HEK293 (cell line): ENCODE measurements at regions not wholly inside any gene's neighbourhood (a gene's known extent, or its start where the extent isn't known, plus 50 kb on each side); places are given as distances from the start of the nearest gene placed in this dataset.

Experiments used
- CTCF ChIA-PET: fragments of 350-600 bp; formaldehyde crosslinking; extraction: SDS; loops from one replicate; lab custom pipeline; 2021; ENCODE audit warnings: antibody characterized with exemption; lab: Yijun Ruan, JAX
- POLR2A ChIA-PET: fragments of 300-600 bp; formaldehyde crosslinking; extraction: SDS; loops from one replicate; lab custom pipeline; 2020; ENCODE audit warnings: antibody characterized with exemption, inconsistent platforms; lab: Yijun Ruan, JAX
- H3K27ac ChIP-seq: fragments of 200-500 bp; sonication (Bioruptor generic); 2 replicates; pipeline ENCODE4 v1.5.1; 2014; ENCODE audit warnings: low read depth, low read length, control low read depth, inconsistent platforms; ENCODE audit errors: extremely low read depth
- H3K36me3 ChIP-seq, 2 experiments: fragments of 200-500 bp in 1 of 2; sonication (Bioruptor generic) in 1 of 2; 1 replicate in 1 of 2; 2 replicates in 1 of 2; pipeline ENCODE4 v1.5.1; 2014 to 2017; ENCODE audit warnings: inconsistent platforms in 2 of 2, low read length in 2 of 2; ENCODE audit not compliant: control insufficient read depth in 2 of 2, insufficient read depth in 1 of 2
- H3K4me1 ChIP-seq: fragments of 200-500 bp; sonication (Bioruptor generic); 2 replicates; pipeline ENCODE4 v1.5.1; 2014; ENCODE audit warnings: mild to moderate bottlenecking, low read length, inconsistent platforms; ENCODE audit not compliant: control insufficient read depth, insufficient read depth
- H3K4me3 ChIP-seq: 2 replicates; pipeline ENCODE4 v1.5.1; 2011; ENCODE audit warnings: low read depth, mild to moderate bottlenecking, control low read depth, low read length, moderate library complexity
- H3K9me3 ChIP-seq: fragments of 200-500 bp; sonication (Bioruptor generic); 2 replicates; pipeline ENCODE4 v1.5.1; 2014; ENCODE audit warnings: low read depth, low read length, inconsistent platforms; ENCODE audit not compliant: control insufficient read depth, insufficient read depth
- FEZF1 ChIP-seq: fragments of 450-650 bp; formaldehyde crosslinking; IDR thresholded peaks from 2 replicates; pipeline ENCODE4 v1.5.1; 2016; ENCODE audit warnings: missing biosample characterization, missing genetic modification characterization
- KLF7 ChIP-seq: fragments of 450-650 bp; formaldehyde crosslinking; IDR thresholded peaks from 2 replicates; pipeline ENCODE4 v1.5.1; 2016; ENCODE audit warnings: missing biosample characterization, missing genetic modification characterization, borderline replicate concordance
- RBAK ChIP-seq: fragments of 450-650 bp; formaldehyde crosslinking; IDR thresholded peaks from 2 replicates; pipeline ENCODE4 v1.5.1; 2016; ENCODE audit warnings: missing biosample characterization, missing genetic modification characterization
- SCRT1 ChIP-seq: fragments of 450-650 bp; formaldehyde crosslinking; IDR thresholded peaks from 2 replicates; pipeline ENCODE4 v1.5.1; 2016; ENCODE audit warnings: missing biosample characterization, missing genetic modification characterization, borderline replicate concordance
- SP7 ChIP-seq: fragments of 450-650 bp; formaldehyde crosslinking; IDR thresholded peaks from 2 replicates; pipeline ENCODE4 v1.5.1; 2016; ENCODE audit warnings: missing biosample characterization, missing genetic modification characterization
- ZFP69B ChIP-seq: fragments of 450-650 bp; formaldehyde crosslinking; IDR thresholded peaks from 2 replicates; pipeline ENCODE4 v1.5.1; 2016; ENCODE audit warnings: missing biosample characterization, missing genetic modification characterization
- ZNF112 ChIP-seq: fragments of 450-650 bp; formaldehyde crosslinking; IDR thresholded peaks from 2 replicates; pipeline ENCODE4 v1.5.0; 2017; ENCODE audit warnings: missing biosample characterization, missing genetic modification characterization
- ZNF433 ChIP-seq: fragments of 450-650 bp; formaldehyde crosslinking; IDR thresholded peaks from 2 replicates; pipeline ENCODE4 v1.5.1; 2016; ENCODE audit warnings: missing biosample characterization, missing genetic modification characterization, low read depth
- ZNF510 ChIP-seq: fragments of 450-650 bp; formaldehyde crosslinking; IDR thresholded peaks from 2 replicates; pipeline ENCODE4 v1.5.1; 2018; ENCODE audit warnings: mild to moderate bottlenecking, missing genetic modification characterization, missing biosample characterization; ENCODE audit not compliant: insufficient replicate concordance
- ZNF544 ChIP-seq: fragments of 450-650 bp; formaldehyde crosslinking; IDR thresholded peaks from 2 replicates; pipeline ENCODE4 v1.5.0; 2017; ENCODE audit warnings: missing biosample characterization, missing genetic modification characterization
- ZNF747 ChIP-seq: fragments of 450-650 bp; formaldehyde crosslinking; IDR thresholded peaks from 2 replicates; pipeline ENCODE4 v1.5.1; 2016; ENCODE audit warnings: missing biosample characterization, missing genetic modification characterization
- ZSCAN23 ChIP-seq: fragments of 450-650 bp; formaldehyde crosslinking; IDR thresholded peaks from 2 replicates; pipeline ENCODE4 v1.5.1; 2016; ENCODE audit warnings: missing biosample characterization, missing genetic modification characterization
- TF ChIP-seq, protein P1 (sequence below): fragments of 450-650 bp; formaldehyde crosslinking; IDR thresholded peaks from 2 replicates; pipeline ENCODE4 v1.5.1; 2016; ENCODE audit warnings: missing biosample characterization, missing genetic modification characterization
- TF ChIP-seq, protein P2 (sequence below): fragments of 450-650 bp; IDR thresholded peaks from 2 replicates; pipeline ENCODE4 v1.5.1; 2018; ENCODE audit warnings: missing biosample characterization, missing genetic modification characterization
- TF ChIP-seq, protein P3 (sequence below): fragments of 450-650 bp; formaldehyde crosslinking; IDR thresholded peaks from 2 replicates; pipeline ENCODE4 v1.5.1; 2017; ENCODE audit warnings: missing biosample characterization, mild to moderate bottlenecking, missing genetic modification characterization, moderate library complexity
- TF ChIP-seq, protein P4 (sequence below): fragments of 450-650 bp; formaldehyde crosslinking; IDR thresholded peaks from 2 replicates; pipeline ENCODE4 v1.5.1; 2017; ENCODE audit warnings: missing biosample characterization, missing genetic modification characterization

DNA sequence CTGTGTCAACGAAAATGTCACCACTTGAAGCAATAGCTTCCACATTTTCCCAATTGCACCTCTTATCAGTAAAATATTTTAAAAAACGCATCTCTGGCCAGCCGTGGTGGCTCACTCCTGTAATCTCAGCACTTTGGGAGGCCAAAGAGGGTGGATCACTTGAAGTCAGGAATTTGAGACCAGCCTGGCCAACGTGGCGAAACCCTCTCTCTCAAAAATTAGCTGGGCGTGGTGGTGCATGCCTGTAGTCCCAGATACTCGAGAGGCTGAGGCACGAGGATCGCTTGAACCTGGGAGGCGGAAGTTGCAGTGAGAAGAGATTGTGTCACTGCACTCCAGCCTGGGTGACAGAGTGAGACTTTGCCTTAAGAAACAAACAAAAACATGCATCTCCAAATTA, 210.1 kb upstream of the CHD1 start (continued):
- TF ChIP-seq SCRT1 (tag by site-specific recombination) = no peak

DNA sequence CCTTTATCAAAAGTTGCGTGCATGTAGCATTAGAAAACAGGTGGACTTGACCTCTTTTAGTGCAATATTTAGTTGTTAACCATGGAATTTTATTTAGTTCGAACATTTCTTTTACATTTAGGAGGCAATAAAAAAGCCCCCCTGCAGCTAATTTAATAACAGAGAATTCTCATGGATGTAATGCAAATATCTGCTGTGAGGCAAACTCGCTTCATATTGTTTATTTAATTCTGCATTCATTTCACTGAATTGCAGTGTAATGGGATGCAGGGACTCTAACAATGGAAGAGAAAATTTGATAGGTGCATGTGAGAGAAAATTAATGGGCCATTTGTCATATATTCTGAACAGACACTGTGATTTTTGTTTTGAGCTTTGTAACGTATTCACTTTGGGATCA, 205.1 kb upstream of the CHD1 start:
- no peak overlapping the region for H3K27ac ChIP-seq
- POLR2A ChIA-PET = no interaction called here
- no peak overlapping the region for H3K4me3 ChIP-seq
- TF ChIP-seq ZNF544 (no peak), ZNF433 (no peak), ZNF510 (tag by site-specific recombination) (no peak), FEZF1 (tag by site-specific recombination) (no peak), RBAK (no peak), SP7 (tag by site-specific recombination) (no peak), ZFP69B (no peak), ZNF747 (no peak), ZNF112 (no peak), ZSCAN23 (tag by site-specific recombination) (no peak), KLF7 (no peak)
- TF ChIP-seq, protein P1, sequence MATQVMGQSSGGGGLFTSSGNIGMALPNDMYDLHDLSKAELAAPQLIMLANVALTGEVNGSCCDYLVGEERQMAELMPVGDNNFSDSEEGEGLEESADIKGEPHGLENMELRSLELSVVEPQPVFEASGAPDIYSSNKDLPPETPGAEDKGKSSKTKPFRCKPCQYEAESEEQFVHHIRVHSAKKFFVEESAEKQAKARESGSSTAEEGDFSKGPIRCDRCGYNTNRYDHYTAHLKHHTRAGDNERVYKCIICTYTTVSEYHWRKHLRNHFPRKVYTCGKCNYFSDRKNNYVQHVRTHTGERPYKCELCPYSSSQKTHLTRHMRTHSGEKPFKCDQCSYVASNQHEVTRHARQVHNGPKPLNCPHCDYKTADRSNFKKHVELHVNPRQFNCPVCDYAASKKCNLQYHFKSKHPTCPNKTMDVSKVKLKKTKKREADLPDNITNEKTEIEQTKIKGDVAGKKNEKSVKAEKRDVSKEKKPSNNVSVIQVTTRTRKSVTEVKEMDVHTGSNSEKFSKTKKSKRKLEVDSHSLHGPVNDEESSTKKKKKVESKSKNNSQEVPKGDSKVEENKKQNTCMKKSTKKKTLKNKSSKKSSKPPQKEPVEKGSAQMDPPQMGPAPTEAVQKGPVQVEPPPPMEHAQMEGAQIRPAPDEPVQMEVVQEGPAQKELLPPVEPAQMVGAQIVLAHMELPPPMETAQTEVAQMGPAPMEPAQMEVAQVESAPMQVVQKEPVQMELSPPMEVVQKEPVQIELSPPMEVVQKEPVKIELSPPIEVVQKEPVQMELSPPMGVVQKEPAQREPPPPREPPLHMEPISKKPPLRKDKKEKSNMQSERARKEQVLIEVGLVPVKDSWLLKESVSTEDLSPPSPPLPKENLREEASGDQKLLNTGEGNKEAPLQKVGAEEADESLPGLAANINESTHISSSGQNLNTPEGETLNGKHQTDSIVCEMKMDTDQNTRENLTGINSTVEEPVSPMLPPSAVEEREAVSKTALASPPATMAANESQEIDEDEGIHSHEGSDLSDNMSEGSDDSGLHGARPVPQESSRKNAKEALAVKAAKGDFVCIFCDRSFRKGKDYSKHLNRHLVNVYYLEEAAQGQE (tag by site-specific recombination) = no peak
- TF ChIP-seq, protein P2, sequence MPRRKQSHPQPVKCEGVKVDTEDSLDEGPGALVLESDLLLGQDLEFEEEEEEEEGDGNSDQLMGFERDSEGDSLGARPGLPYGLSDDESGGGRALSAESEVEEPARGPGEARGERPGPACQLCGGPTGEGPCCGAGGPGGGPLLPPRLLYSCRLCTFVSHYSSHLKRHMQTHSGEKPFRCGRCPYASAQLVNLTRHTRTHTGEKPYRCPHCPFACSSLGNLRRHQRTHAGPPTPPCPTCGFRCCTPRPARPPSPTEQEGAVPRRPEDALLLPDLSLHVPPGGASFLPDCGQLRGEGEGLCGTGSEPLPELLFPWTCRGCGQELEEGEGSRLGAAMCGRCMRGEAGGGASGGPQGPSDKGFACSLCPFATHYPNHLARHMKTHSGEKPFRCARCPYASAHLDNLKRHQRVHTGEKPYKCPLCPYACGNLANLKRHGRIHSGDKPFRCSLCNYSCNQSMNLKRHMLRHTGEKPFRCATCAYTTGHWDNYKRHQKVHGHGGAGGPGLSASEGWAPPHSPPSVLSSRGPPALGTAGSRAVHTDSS (tag by site-specific recombination) = no peak
- TF ChIP-seq, protein P3, sequence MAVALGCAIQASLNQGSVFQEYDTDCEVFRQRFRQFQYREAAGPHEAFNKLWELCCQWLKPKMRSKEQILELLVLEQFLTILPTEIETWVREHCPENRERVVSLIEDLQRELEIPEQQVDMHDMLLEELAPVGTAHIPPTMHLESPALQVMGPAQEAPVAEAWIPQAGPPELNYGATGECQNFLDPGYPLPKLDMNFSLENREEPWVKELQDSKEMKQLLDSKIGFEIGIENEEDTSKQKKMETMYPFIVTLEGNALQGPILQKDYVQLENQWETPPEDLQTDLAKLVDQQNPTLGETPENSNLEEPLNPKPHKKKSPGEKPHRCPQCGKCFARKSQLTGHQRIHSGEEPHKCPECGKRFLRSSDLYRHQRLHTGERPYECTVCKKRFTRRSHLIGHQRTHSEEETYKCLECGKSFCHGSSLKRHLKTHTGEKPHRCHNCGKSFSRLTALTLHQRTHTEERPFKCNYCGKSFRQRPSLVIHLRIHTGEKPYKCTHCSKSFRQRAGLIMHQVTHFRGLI (tag by site-specific recombination) = no peak
- TF ChIP-seq, protein P4, sequence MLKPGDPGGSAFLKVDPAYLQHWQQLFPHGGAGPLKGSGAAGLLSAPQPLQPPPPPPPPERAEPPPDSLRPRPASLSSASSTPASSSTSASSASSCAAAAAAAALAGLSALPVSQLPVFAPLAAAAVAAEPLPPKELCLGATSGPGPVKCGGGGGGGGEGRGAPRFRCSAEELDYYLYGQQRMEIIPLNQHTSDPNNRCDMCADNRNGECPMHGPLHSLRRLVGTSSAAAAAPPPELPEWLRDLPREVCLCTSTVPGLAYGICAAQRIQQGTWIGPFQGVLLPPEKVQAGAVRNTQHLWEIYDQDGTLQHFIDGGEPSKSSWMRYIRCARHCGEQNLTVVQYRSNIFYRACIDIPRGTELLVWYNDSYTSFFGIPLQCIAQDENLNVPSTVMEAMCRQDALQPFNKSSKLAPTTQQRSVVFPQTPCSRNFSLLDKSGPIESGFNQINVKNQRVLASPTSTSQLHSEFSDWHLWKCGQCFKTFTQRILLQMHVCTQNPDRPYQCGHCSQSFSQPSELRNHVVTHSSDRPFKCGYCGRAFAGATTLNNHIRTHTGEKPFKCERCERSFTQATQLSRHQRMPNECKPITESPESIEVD (tag by site-specific recombination) = no peak
- CTCF ChIA-PET = interaction anchor here (0.6 kb wide), 1 partner anchor 29 kb away, joined by 4 read pairs; no protein-coding TSS in a partner anchor
- no peaks in the 10 kb centered on the region for H3K4me1 ChIP-seq
- no peaks in the 10 kb centered on the region for H3K36me3 ChIP-seq
- H3K9me3 ChIP-seq = no peaks in the 10 kb centered on the region
